K562 (cell line): ENCODE measurements at regions not wholly inside any gene's neighbourhood (a gene's known extent, or its start where the extent isn't known, plus 50 kb on each side); places are given as distances from the start of the nearest gene placed in this dataset.

Experiments
- ATAC-seq: fragments of 200-7000 bp; cut with Tn5 transposase; 3 replicates; pipeline ENCODE4 v1.9.1; 2020; ENCODE audit warnings: moderate library complexity
- BruUV-seq: library from RNA; stranded (reverse); fragments of 400-500 nt; replicated peaks from 2 replicates; lab custom pipeline; 2021; lab: Mats Ljungman, UMichigan
- CTCF ChIA-PET: fragments of 300-600 bp; formaldehyde crosslinking; extraction: SDS; loops from one replicate; lab custom pipeline; 2021; ENCODE audit warnings: low intra/inter-chr PET ratio; lab: Yijun Ruan, JAX
- POLR2A ChIA-PET: fragments of 300-600, 350-650 bp; sonication (Branson Sonifier 250); formaldehyde crosslinking; extraction: SDS; loops from one replicate; lab custom pipeline; 2021; ENCODE audit warnings: antibody characterized with exemption, inconsistent platforms; lab: Yijun Ruan, JAX
- DNase-seq, 4 experiments: peaks; one replicate each; pipeline versions ENCODE4 v3.0.0 to v3.0.0-alpha.2; 2011 to 2018; ENCODE audit warnings: low spot score in 3 of 4, mixed read lengths in 3 of 4; ENCODE audit errors: extremely low read depth in 1 of 4
- FAIRE-seq: peaks from 2 replicates; lab custom pipeline; 2011; peaks lifted over from hg19 to GRCh38; lab: Jason Lieb, UNC
- H2AFZ ChIP-seq: 2 replicates; pipeline ENCODE4 v1.6.0; 2011; ENCODE audit warnings: low read depth, low read length, control low read depth, inconsistent platforms
- H3K27ac ChIP-seq: fragments of 200-600 bp; 3 replicates; pipeline ENCODE4 v1.8.0; 2011; ENCODE audit warnings: low read depth, mild to moderate bottlenecking, control low read depth, inconsistent platforms, low read length, moderate library complexity, mixed read lengths; ENCODE audit errors: extremely low read depth
- H3K27me3 ChIP-seq, 2 experiments: fragments of 300-600 bp in 1 of 2; 2 replicates in 1 of 2; 3 replicates in 1 of 2; pipeline versions ENCODE4 v1.6.0 to v1.8.0; 2011; ENCODE audit warnings: inconsistent platforms in 2 of 2, low read length in 2 of 2, mild to moderate bottlenecking in 1 of 2, mixed read lengths in 1 of 2, moderate library complexity in 1 of 2; ENCODE audit not compliant: control insufficient read depth in 2 of 2, insufficient read depth in 2 of 2
- H3K36me3 ChIP-seq: fragments of 300-600 bp; 3 replicates; pipeline ENCODE4 v1.8.0; 2011; ENCODE audit warnings: mild to moderate bottlenecking, low read length, inconsistent platforms; ENCODE audit not compliant: control insufficient read depth, insufficient read depth
- H3K4me1 ChIP-seq, 2 experiments: fragments of 200-600 bp in 1 of 2; replicated peaks in 1 of 2; 2 replicates in 1 of 2; 3 replicates in 1 of 2; pipeline versions ENCODE4 v1.5.1 to v1.8.0; 2011; ENCODE audit warnings: inconsistent platforms in 2 of 2, low read length in 2 of 2, mild to moderate bottlenecking in 1 of 2, mixed read lengths in 1 of 2, moderate library complexity in 1 of 2; ENCODE audit not compliant: control insufficient read depth in 2 of 2, insufficient read depth in 2 of 2
- H3K4me2 ChIP-seq: 2 replicates; pipeline ENCODE4 v1.6.1; 2011; ENCODE audit warnings: low read length, control low read depth, inconsistent platforms, mixed read lengths; ENCODE audit not compliant: insufficient read depth
- H3K4me3 ChIP-seq: fragments of 200-600 bp; sonication (generic), shearing (Covaris generic); 2 replicates; pipeline ENCODE4 v1.5.1; 2016; ENCODE audit warnings: control low read depth, inconsistent platforms
- H3K79me2 ChIP-seq: fragments of 200-600 bp; 3 replicates; pipeline ENCODE4 v1.8.0; 2011; ENCODE audit warnings: low read length, inconsistent platforms; ENCODE audit not compliant: control insufficient read depth, insufficient read depth
- H3K9ac ChIP-seq, 2 experiments: 2 replicates each; pipeline versions ENCODE4 v1.6.0 to v1.6.1; 2011; ENCODE audit warnings: low read depth in 2 of 2, low read length in 2 of 2, control low read depth in 1 of 2, inconsistent platforms in 1 of 2, mild to moderate bottlenecking in 1 of 2, mixed read lengths in 1 of 2; ENCODE audit not compliant: insufficient read depth in 1 of 2
- H3K9me1 ChIP-seq: one replicate; pipeline ENCODE4 v1.6.0; 2011; ENCODE audit warnings: inconsistent platforms, mild to moderate bottlenecking, low read length, moderate library complexity; ENCODE audit not compliant: control insufficient read depth, insufficient read depth
- H3K9me3 ChIP-seq: replicated peaks from 2 replicates; pipeline ENCODE4 v1.5.1; 2011; ENCODE audit warnings: low read depth, low read length, inconsistent platforms; ENCODE audit not compliant: control insufficient read depth, insufficient read depth
- H4K20me1 ChIP-seq: replicated peaks from 2 replicates; pipeline ENCODE4 v1.6.1; 2011; ENCODE audit warnings: low read length, inconsistent platforms, mixed read lengths; ENCODE audit not compliant: control insufficient read depth, insufficient read depth
- ASH1L ChIP-seq: fragments of 450-650 bp; IDR thresholded peaks from 2 replicates; pipeline ENCODE4 v1.6.1; 2018; ENCODE audit warnings: borderline replicate concordance, mild to moderate bottlenecking, low read depth; ENCODE audit not compliant: partially characterized antibody
- CXXC5 ChIP-seq: fragments of 250-450 bp; sonication (Bioruptor Pico); IDR thresholded peaks from 2 replicates; pipeline ENCODE4 v1.8.0; 2022; ENCODE audit warnings: inconsistent platforms, mild to moderate bottlenecking, moderate library complexity
- MAFK ChIP-seq: IDR thresholded peaks from 2 replicates; pipeline ENCODE4 v1.6.1; 2011; ENCODE audit warnings: low read length, improper control_type of control experiment
- PHF20 ChIP-seq: fragments of 450-650 bp; IDR thresholded peaks from 2 replicates; pipeline ENCODE4 v1.6.1; 2018; ENCODE audit not compliant: partially characterized antibody
- POLR2G ChIP-seq: fragments of 200-400 bp; formaldehyde crosslinking; IDR thresholded peaks from 2 replicates; pipeline ENCODE4 v1.6.1; 2017; ENCODE audit warnings: low read depth, mild to moderate bottlenecking, antibody characterized with exemption, low read length, moderate library complexity
- PTRF ChIP-seq: fragments of 450-650 bp; IDR thresholded peaks from 2 replicates; pipeline ENCODE4 v1.6.1; 2016; ENCODE audit warnings: mild to moderate bottlenecking, missing genetic modification characterization, missing compliant biosample characterization
- ZBTB40 ChIP-seq, 2 experiments: fragments of 450-650 bp in 1 of 2; sonication (generic) in 1 of 2; formaldehyde crosslinking in 1 of 2; IDR thresholded peaks; 2 replicates each; pipeline versions ENCODE4 v1.7.1 to v1.9.0; 2016 to 2022; ENCODE audit warnings: inconsistent platforms in 1 of 2, mild to moderate bottlenecking in 1 of 2, missing genetic modification reagents in 1 of 2
- ZNF12 ChIP-seq: sonication (generic); formaldehyde crosslinking; IDR thresholded peaks from 2 replicates; pipeline ENCODE4 v1.4.0; 2020; ENCODE audit warnings: mild to moderate bottlenecking, missing genetic modification reagents
- ZNF75A ChIP-seq: fragments of 450-650 bp; formaldehyde crosslinking; IDR thresholded peaks from 2 replicates; pipeline ENCODE4 v1.4.0; 2020; ENCODE audit warnings: mild to moderate bottlenecking
- WGBS: fragments of 100-300 bp; shearing (Covaris generic); methylation state at CpG from one replicate; pipeline ENCODE4 v1.1.6; 2016; ENCODE audit warnings: low coverage, mixed read lengths; ENCODE audit not compliant: insufficient coverage; ENCODE audit errors: missing lambda C conversion rate; 5-methylcytosine and 5-hydroxymethylcytosine counted together
- in situ Hi-C: fragments of 300-500 bp; cut with MboI; formaldehyde crosslinking; loops from 4 replicates; pipeline ENCODE4 v1.15.0; 2018; ENCODE audit warnings: inconsistent platforms, mixed read lengths
- intact Hi-C: fragments of 100-400 bp; cut with micrococcal nuclease; formaldehyde crosslinking; loops from 2 replicates; pipeline ENCODE4 v1.14.2; 2022

GRCh38 chr21:24023936-24024335 is 1583.3 kb downstream of the MRPL39 start:
- Histone ChIP-seq H3K27ac (no peak overlapping the region), H3K4me1 (no peaks in the 10 kb centered on the region), H3K4me2 (no peak overlapping the region), H3K4me3 (no peak overlapping the region), H3K36me3 (no peaks in the 10 kb centered on the region), H3K9me3 (no peaks in the 10 kb centered on the region), H3K9ac (no peak overlapping the region), H2AFZ (no peak overlapping the region), H3K27me3 (no peaks in the 10 kb centered on the region), H4K20me1 (no peaks in the 10 kb centered on the region), H3K79me2 (no peaks in the 10 kb centered on the region), H3K9me1 (no peaks in the 10 kb centered on the region)
- 7% methylated on average over 1 of the region's 1 CpG for WGBS
- TF ChIP-seq MAFK: no peak
- no peak for TF ChIP-seq ZNF75A
- TF ChIP-seq ZNF12 (CRISPR knock-in tag): no peak
- TF ChIP-seq PTRF (tag): no peak
- TF ChIP-seq ZBTB40 (IDR thresholded peaks at IDR 0.05): no peak
- no peak for TF ChIP-seq ZBTB40 (CRISPR knock-in tag; IDR thresholded peaks at IDR 0.05)
- TF ChIP-seq ASH1L: no peak
- no peak for TF ChIP-seq PHF20
- TF ChIP-seq POLR2G: no peak
- TF ChIP-seq CXXC5 (CRISPR knock-in tag): no peak
- DNase-seq (no peak), FAIRE-seq (no peak), ATAC-seq (no peak)
- ChIA-PET POLR2A (no interaction called here), CTCF (no interaction called here)
- intact Hi-C loops (no loop called here), in situ Hi-C loops (no loop called here)
- no TSS peak for BruUV-seq
